ENCODE measurements at regions not wholly inside any gene's neighbourhood (a gene's known extent, or its start where the extent isn't known, plus 50 kb on each side); places are given as distances from the start of the nearest gene placed in this dataset.
"Not testable (repeated sequence)": the region's sequence is repeated elsewhere in the genome, so short reads cannot be mapped to it uniquely, and the experiment has no call there.

- no peak for ATAC-seq
- TF ChIP-seq ISL1 (CRISPR knock-in tag; IDR thresholded peaks at IDR 0.05), result no peak
- no peak for TF ChIP-seq ZFP30 (CRISPR knock-in tag; IDR thresholded peaks at IDR 0.05)
- no peak for TF ChIP-seq PATZ1 (CRISPR knock-in tag; IDR thresholded peaks at IDR 0.05; ENCODE audit: borderline replicate concordance)
- TF ChIP-seq ESRRG (CRISPR knock-in tag; IDR thresholded peaks at IDR 0.05), result no peak
- TF ChIP-seq TSHZ2 (CRISPR knock-in tag; IDR thresholded peaks at IDR 0.05), result no peak
- TF ChIP-seq ARNTL (CRISPR knock-in tag; IDR thresholded peaks at IDR 0.05; ENCODE audit: borderline replicate concordance, low read depth), result no peak
- TF ChIP-seq ZNF565 (CRISPR knock-in tag; conservative IDR thresholded peaks at IDR 0.05; ENCODE audit: low read depth), result no peak
- no peak for TF ChIP-seq OSR1 (CRISPR knock-in tag; IDR thresholded peaks at IDR 0.05)
- TF ChIP-seq BACH2 (CRISPR knock-in tag; IDR thresholded peaks at IDR 0.05; ENCODE audit: borderline replicate concordance), result no peak
- no peak for TF ChIP-seq TOX (CRISPR knock-in tag; IDR thresholded peaks at IDR 0.05; ENCODE audit: borderline replicate concordance)
- no peak for TF ChIP-seq CSDC2 (CRISPR knock-in tag; IDR thresholded peaks at IDR 0.05)
- no peak for TF ChIP-seq ZNF70 (CRISPR knock-in tag; IDR thresholded peaks at IDR 0.05)
- TF ChIP-seq SNAI2 (CRISPR knock-in tag; IDR thresholded peaks at IDR 0.05), result no peak
- TF ChIP-seq PPARA (CRISPR knock-in tag; IDR thresholded peaks at IDR 0.05; ENCODE audit: borderline replicate concordance), result no peak
- TF ChIP-seq TCF4 (CRISPR knock-in tag; IDR thresholded peaks at IDR 0.05; ENCODE audit: borderline replicate concordance), result no peak
- TF ChIP-seq RARB (CRISPR knock-in tag; IDR thresholded peaks at IDR 0.05), result no peak
- no peak for TF ChIP-seq CSRNP3 (CRISPR knock-in tag; IDR thresholded peaks at IDR 0.05)
These were observed 249.0 kb upstream of the KCNG1 start for GRCh38 chr20:51271931-51272330.

- not testable (repeated sequence) for ATAC-seq
These were observed 248.4 kb upstream of the KCNG1 start for GRCh38 chr20:51271289-51271688.

- ATAC-seq, result no peak
- TF ChIP-seq ISL1 (CRISPR knock-in tag; IDR thresholded peaks at IDR 0.05) (no peak), ZC3H10 (CRISPR knock-in tag; IDR thresholded peaks at IDR 0.05) (no peak), POU6F1 (CRISPR knock-in tag; IDR thresholded peaks at IDR 0.05; ENCODE audit: borderline replicate concordance, low read depth) (no peak), BACH2 (CRISPR knock-in tag; IDR thresholded peaks at IDR 0.05; ENCODE audit: borderline replicate concordance) (no peak)
These were observed 246.8 kb upstream of the KCNG1 start for GRCh38 chr20:51269671-51270070.

GRCh38 chr20:51267679-51268078, 244.8 kb upstream of the KCNG1 start:
- no peak for ATAC-seq

More at GRCh38 chr20:51267679-51268078, 244.8 kb upstream of the KCNG1 start:
- TF ChIP-seq ESRRG (CRISPR knock-in tag; IDR thresholded peaks at IDR 0.05) (no peak), ISL1 (CRISPR knock-in tag; IDR thresholded peaks at IDR 0.05) (no peak), POU6F1 (CRISPR knock-in tag; IDR thresholded peaks at IDR 0.05; ENCODE audit: borderline replicate concordance, low read depth) (no peak), ZC3H10 (CRISPR knock-in tag; IDR thresholded peaks at IDR 0.05) (no peak), ZNF565 (CRISPR knock-in tag; conservative IDR thresholded peaks at IDR 0.05; ENCODE audit: low read depth) (no peak)

Measured in SK-N-SH treated with all-trans-retinoic acid at 6 μM for 48 hours (cell line).